ENCODE measurements at regions not wholly inside any gene's neighbourhood (a gene's known extent, or its start where the extent isn't known, plus 50 kb on each side); places are given as distances from the start of the nearest gene placed in this dataset.

GRCh38 chr20:56091628-56092234 lies 86.4 kb upstream of the CBLN4 start:
- Histone ChIP-seq H3K4me2 (no peak overlapping the region), H3K4me1 (ENCODE audit: insufficient read depth) (no peaks in the 10 kb centered on the region), H3K27ac (no peak overlapping the region), H3K9me2 (replicated peaks; ENCODE audit: insufficient read depth) (no peaks in the 10 kb centered on the region), H2AFZ (no peak overlapping the region), H3K79me2 (no peaks in the 10 kb centered on the region), H3K4me3 (no peak overlapping the region), H3K36me3 (replicated peaks; ENCODE audit: insufficient read depth, low read depth) (no peaks in the 10 kb centered on the region), H4K20me1 (ENCODE audit: insufficient read depth, poor library complexity, severe bottlenecking) (no peaks in the 10 kb centered on the region), H3K27me3 (no peaks in the 10 kb centered on the region), H3K9me3 (ENCODE audit: low read depth) (no peaks in the 10 kb centered on the region)
- WGBS (ENCODE audit: low lambda C conversion rate, missing lambda C conversion rate), result 45% methylated on average over 2 of the region's 2 CpGs
- TF ChIP-seq EZH2phosphoT487 (IDR thresholded peaks at IDR 0.05; ENCODE audit: low read depth, severe bottlenecking, unreplicated experiment), result no peak
- no peak for TF ChIP-seq CTCF (IDR thresholded peaks at IDR 0.05; ENCODE audit: poor library complexity)
- no peak for TF ChIP-seq EZH2 (IDR thresholded peaks at IDR 0.05; ENCODE audit: borderline replicate concordance)
- DNase-seq (ENCODE audit: low spot score), result no peak

- H3K36me3 ChIP-seq (replicated peaks; ENCODE audit: insufficient read depth, low read depth), result no peaks in the 10 kb centered on the region
- H3K79me2 ChIP-seq, result no peaks in the 10 kb centered on the region
- no peaks in the 10 kb centered on the region for H3K27me3 ChIP-seq
- no peak overlapping the region for H3K4me2 ChIP-seq
- H3K9me2 ChIP-seq (replicated peaks; ENCODE audit: insufficient read depth), result no peaks in the 10 kb centered on the region
- H3K27ac ChIP-seq, result no peak overlapping the region
- H3K4me1 ChIP-seq (ENCODE audit: insufficient read depth), result no peaks in the 10 kb centered on the region
- H3K9me3 ChIP-seq (ENCODE audit: low read depth), result no peaks in the 10 kb centered on the region
- DNase-seq (ENCODE audit: low spot score), result no peak
- H3K4me3 ChIP-seq, result no peak overlapping the region
- WGBS (ENCODE audit: low lambda C conversion rate, missing lambda C conversion rate), result 53% methylated on average over 5 of the region's 5 CpGs
- no peak overlapping the region for H2AFZ ChIP-seq
- H4K20me1 ChIP-seq (ENCODE audit: insufficient read depth, poor library complexity, severe bottlenecking), result no peaks in the 10 kb centered on the region
- TF ChIP-seq EZH2phosphoT487 (IDR thresholded peaks at IDR 0.05; ENCODE audit: low read depth, severe bottlenecking, unreplicated experiment) (no peak), EZH2 (IDR thresholded peaks at IDR 0.05; ENCODE audit: borderline replicate concordance) (no peak), CTCF (IDR thresholded peaks at IDR 0.05; ENCODE audit: poor library complexity) (no peak)
Observed at GRCh38 chr20:56094228-56094627, 88.9 kb upstream of the CBLN4 start.

- H3K27ac ChIP-seq, result no peak overlapping the region
- H2AFZ ChIP-seq, result no peak overlapping the region
- H3K4me2 ChIP-seq, result no peak overlapping the region
- no peaks in the 10 kb centered on the region for H3K27me3 ChIP-seq
- H3K9me3 ChIP-seq (ENCODE audit: low read depth), result no peaks in the 10 kb centered on the region
- H3K9me2 ChIP-seq (replicated peaks; ENCODE audit: insufficient read depth), result no peaks in the 10 kb centered on the region
- DNase-seq (ENCODE audit: low spot score), result no peak
- no peaks in the 10 kb centered on the region for H3K36me3 ChIP-seq (replicated peaks; ENCODE audit: insufficient read depth, low read depth)
- TF ChIP-seq CTCF (IDR thresholded peaks at IDR 0.05; ENCODE audit: poor library complexity) (no peak), EZH2 (IDR thresholded peaks at IDR 0.05; ENCODE audit: borderline replicate concordance) (no peak), EZH2phosphoT487 (IDR thresholded peaks at IDR 0.05; ENCODE audit: low read depth, severe bottlenecking, unreplicated experiment) (no peak)
- no peak overlapping the region for H3K4me3 ChIP-seq
- 58% methylated on average over 1 of the region's 1 CpG for WGBS (ENCODE audit: low lambda C conversion rate, missing lambda C conversion rate)
- H4K20me1 ChIP-seq (ENCODE audit: insufficient read depth, poor library complexity, severe bottlenecking), result no peaks in the 10 kb centered on the region
- H3K79me2 ChIP-seq, result no peaks in the 10 kb centered on the region
- no peaks in the 10 kb centered on the region for H3K4me1 ChIP-seq (ENCODE audit: insufficient read depth)
Observed at GRCh38 chr20:56098981-56099500, 93.7 kb upstream of the CBLN4 start.

Measured in hepatocyte (in vitro differentiated cells).